Erythroblast (primary cell): ENCODE measurements at regions not wholly inside any gene's neighbourhood (a gene's known extent, or its start where the extent isn't known, plus 50 kb on each side); places are given as distances from the start of the nearest gene placed in this dataset.

Experiments used
- DNase-seq, 2 experiments: peaks; one replicate each; lab custom pipeline; 2025; lab: John Stamatoyannopoulos, UW
- GATA1 ChIP-seq: IDR thresholded peaks from 2 replicates; pipeline ENCODE4 v1.6.1; 2011; ENCODE audit warnings: low read depth, mild to moderate bottlenecking, control low read depth, low read length, moderate library complexity
- POLR2A ChIP-seq: IDR thresholded peaks from 2 replicates; pipeline ENCODE4 v1.6.1; 2011; ENCODE audit warnings: mild to moderate bottlenecking, low read length

DNA sequence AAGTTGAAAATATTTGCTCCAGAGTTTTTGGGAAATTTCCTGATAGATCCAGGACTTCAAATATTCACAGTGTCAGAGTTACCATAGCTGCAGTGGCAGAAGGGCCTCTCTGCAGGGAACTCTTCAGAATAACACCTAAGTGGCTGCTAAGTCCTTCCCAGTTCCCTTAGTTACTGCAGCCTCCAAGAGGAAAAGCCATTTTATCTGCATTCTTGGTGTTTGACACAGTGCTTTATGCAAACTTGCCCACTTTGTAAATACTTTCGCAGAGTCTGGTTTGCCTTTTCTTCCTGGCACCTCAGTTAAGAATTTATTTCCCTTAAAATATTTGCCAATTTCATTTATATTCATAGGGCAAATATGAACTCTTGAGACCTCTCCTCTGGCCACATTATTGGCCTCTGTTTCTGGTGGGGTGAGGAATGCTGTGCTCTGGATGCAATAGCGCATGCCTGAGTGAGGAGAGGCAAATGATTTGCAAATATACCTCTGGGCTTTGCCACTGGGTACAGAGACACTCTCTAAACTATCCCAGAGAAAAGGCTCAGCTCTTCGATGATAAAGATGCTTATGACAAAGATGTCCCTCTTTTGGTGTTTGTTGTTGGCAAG lies 566.3 kb upstream of the NR3C2 start:
- DNase-seq, result no peak
- no peak for TF ChIP-seq POLR2A
- TF ChIP-seq GATA1, result no peak

DNA sequence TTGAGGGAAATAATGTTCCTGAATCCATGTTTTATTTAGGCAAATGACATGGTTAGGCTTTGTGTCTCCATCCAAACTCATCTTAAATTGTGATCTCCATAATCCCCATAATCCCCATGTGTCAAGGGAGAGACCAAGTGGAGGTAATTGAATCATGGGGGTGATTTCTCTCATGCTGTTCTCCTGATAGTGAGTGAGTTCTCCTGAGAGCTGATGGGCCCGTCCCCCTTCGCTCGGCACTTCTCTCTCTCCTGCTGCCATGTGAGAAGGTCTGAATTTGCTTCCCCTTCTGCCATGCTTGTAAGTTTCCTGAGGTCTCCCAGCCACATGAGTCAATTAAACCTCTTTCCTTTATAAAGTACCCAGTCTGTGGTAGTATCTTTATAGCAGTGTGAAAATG lies 563.0 kb upstream of the NR3C2 start:
- TF ChIP-seq POLR2A (no peak), GATA1 (no peak)
- no peak for DNase-seq

DNA sequence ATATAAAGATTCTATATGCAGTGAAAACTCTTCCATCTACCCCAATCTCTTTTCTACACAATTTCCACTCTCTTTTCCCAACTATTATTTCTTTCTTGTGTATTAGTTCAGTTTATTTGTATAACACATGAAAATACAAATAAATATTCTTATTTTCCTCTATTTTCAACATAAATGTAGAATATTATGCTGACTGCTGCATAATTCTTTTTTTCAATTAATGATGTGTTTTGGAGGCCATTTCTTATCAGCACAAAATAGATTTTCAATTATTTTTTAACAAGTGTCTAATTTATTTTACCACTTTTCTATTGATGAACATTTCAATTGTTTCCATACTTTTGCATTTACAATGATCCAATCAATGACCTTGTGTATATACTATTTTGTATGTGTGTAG lies 557.7 kb upstream of the NR3C2 start:
- DNase-seq, result no peak
- TF ChIP-seq POLR2A, result no peak
- TF ChIP-seq GATA1, result no peak

DNA sequence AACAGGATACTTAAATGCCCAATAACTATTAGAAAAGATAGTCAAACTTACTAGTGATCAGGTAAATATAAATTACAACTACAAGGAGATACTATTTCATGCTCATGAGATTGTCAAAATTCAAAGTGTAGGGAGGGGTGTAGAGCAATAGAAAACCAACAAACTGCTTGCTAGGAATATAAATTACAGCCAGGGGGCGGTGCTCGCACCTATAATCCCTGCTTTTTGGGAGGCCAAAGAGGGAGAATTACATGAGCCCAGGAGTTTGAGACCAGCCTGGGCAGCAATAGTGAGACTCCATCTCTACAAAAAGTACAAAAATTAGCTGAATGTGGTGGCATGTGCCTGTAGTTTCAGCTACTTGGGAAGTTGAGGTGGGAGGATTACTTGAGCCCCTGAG lies 556.5 kb upstream of the NR3C2 start:
- DNase-seq, result peak; percentile 29 to 50
- TF ChIP-seq POLR2A (no peak), GATA1 (no peak)

DNA sequence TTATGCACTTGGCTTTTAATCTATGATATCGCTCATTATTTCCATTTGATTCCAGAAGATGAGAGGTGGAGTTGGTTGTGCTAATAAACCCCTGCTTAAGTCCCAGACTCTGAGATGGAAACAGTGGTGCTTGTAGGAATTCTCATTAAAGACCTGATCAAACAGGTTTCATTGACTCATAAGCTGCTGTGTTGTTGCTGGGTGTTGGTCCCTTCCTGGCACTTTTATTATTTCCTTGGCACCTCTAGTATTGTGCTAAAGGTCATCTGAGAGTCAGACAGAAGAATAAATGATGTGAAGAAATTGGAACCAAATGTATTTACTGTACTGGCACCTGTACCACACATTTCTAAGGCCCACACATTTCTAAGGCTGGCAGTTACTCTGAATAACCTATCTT lies 544.7 kb upstream of the NR3C2 start:
- no peak for TF ChIP-seq GATA1
- TF ChIP-seq POLR2A, result no peak
- no peak for DNase-seq

DNA sequence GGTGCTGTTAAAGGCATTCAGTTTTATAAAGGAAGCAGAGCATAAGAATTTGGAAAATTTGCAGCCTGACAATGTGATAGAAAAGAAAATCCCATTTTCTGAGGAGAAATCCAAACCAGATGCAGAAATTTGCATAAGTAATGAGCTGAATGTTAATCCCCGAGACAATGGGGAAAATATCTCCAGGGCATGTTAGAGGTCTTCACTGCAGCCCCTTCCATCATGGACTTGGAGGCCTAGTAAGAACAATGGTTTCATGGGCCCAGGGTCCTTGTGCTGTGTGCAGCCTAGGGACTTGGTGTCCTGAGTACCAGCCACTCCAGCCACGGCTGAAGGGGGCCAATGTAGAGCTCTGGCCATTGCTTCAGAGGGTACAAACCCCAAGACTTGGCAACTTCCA lies 542.7 kb upstream of the NR3C2 start:
- DNase-seq, result no peak
- TF ChIP-seq GATA1 (no peak), POLR2A (no peak)

DNA sequence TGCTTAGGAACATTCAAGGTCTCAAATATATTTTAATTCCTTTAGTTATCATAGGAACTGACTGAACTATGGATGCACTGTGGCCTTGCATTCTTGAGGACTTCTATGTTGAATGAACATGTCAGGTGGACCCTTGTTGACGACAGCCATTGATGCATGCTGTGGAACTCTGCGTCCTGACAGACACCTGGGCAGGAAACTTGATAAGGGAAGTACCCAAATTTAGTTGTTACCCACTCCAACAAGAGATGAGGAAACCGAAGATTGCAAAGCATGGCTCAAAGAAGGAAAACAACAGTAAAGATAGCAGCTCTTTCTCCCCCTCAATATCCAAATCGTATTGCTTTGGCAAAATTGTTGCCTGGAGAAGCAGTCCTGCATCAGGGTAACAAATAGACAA lies 540.0 kb upstream of the NR3C2 start:
- DNase-seq, result no peak
- TF ChIP-seq POLR2A (no peak), GATA1 (no peak)

DNA sequence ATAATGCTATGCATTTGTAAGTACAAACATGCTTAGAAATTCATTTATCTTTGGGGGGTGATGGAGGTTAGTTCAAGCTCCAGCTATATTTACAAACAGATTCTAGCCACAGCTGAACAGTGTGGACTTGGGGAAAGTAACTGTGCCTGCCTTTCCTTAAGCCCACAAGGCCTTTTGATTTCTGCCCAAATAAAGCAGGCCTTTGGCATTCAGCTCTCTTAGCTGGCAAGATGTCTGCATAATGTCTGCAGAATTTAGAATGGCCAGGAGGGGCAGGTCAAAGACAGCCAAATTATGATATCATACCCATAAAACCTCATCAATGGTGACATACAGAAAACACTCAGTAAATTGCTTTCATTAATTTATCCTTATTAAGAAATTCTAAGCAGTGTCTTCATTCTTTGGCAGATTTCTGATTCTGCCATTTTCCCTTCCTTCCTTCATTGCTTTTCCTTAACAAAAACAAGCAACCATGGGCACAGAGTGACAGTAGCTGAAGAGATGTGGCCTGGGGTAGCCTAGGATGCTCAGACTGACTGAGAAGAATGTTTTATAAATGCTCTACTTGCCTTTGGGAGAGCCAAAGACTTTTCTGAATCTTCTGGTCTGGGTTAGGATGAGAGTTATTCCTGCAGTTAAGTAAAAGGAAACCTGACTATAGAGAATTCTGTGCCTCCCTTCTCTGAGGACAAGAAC lies 538.7 kb upstream of the NR3C2 start:
- TF ChIP-seq GATA1, result no peak
- TF ChIP-seq POLR2A, result no peak
- DNase-seq, result no peak

DNA sequence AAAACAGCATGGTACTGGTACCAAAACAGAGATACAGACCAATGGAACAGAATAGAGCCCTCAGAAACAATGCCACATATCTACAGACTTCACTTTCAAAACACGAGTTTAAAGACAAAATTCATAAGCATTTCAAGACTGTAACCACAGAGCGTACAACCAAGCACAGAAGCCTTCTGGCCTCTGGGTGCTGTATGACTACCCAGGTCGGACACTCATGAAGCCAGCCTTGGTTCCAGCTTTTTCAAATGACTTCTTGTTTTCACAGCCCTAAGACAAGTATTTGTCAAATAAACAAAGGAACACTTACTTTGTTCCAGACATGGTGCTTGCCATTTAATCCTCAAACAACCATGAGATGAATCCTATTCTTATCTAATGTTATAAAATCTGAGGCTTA lies 536.1 kb upstream of the NR3C2 start:
- TF ChIP-seq POLR2A (no peak), GATA1 (no peak)

DNA sequence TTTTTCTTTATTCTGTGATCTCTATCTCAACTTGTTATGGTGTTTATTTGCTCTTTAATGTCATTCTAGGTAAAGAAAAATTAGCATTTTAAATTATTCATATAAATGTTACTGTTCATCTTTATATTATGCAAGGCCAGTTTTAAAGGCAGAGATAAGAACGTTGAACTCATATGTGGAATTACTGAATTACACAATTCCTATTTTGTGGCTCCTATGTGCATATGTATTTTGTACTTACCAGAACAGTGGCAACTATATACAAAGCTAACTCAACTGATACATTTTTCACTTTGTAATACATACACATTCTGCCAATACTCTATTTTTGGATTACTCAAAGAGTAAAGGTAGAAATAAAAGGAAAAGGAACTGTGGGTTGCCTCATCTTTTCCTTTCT lies 533.2 kb upstream of the NR3C2 start:
- no peak for TF ChIP-seq POLR2A
- no peak for DNase-seq

More for the DNA sequence above, 536.1 kb upstream of the NR3C2 start:
- no peak for DNase-seq

DNA sequence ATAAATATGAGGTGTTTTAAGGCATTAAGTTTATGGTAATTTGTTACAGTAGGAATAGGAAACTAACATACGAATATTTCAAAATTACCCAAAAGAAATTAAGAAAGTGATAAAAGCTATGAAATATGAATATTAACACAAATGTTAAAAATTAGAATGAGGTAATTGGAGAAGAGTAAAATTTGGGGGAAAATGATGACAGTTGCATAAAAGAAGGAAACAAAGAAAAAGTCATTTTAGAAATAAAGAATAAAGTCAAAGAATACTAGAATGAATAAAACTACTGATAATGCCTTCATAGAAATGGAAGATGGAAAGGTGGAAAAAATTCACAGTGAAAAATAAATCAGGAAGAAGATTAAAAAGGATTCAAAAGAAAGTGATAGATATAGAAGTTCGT lies 522.9 kb upstream of the NR3C2 start:
- no peak for DNase-seq
- TF ChIP-seq GATA1, result no peak
- TF ChIP-seq POLR2A, result no peak

DNA sequence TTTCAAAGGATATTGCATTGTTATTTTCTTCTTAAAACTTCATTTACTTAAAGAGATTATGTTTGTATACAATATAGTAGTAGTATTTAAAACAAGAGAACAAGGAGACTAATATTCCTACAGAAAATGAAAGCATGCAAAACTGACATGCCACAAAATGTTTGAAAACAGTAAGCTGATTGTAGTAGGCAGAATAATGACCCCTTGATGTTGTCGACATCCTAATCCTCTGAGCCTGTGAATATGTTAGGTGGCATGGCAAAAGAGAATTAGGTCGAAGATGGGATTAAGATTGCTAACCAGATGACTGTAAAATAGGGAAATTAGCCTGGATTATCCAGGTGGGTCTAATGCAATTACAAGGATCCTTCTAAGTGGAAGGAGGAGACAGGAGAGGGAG lies 522.2 kb upstream of the NR3C2 start:
- TF ChIP-seq GATA1 (no peak), POLR2A (no peak)

DNA sequence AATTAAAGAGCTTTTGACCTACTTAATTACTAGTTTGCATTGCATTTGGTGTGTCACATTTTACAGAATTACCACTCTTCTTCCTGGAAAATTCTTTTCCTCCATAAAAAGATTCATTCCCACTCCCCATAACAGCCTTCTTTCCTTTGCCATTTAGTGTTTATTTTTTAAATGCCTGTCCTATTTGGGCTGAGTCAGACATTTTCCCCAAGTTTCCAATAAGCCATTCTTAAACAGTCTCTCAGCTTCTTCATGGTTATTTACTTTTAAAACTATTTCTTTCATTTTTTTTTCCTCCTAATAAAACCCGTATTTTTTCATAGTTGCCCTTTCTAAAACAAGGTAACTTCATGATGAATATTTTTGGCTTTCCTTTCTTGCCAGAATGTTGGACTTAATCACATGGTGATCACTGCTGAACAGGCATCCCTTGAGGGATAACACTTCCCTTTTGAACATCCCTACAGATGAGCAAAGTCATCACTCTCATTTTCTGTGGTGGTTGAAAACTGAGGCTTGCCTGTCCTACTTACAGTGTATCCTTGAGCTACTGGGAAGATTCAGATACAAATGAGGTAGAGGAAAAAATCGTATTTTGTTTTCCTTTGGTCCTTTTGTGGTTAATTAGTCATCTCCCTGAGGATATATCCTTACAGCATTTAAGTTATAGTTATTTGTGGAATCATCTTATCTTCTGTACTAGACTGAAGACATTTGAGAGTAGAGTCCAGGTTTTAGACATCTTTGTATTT lies 520.5 kb upstream of the NR3C2 start:
- TF ChIP-seq POLR2A (no peak), GATA1 (no peak)
- no peak for DNase-seq

More for the DNA sequence above, 522.2 kb upstream of the NR3C2 start:
- DNase-seq, result no peak

DNA sequence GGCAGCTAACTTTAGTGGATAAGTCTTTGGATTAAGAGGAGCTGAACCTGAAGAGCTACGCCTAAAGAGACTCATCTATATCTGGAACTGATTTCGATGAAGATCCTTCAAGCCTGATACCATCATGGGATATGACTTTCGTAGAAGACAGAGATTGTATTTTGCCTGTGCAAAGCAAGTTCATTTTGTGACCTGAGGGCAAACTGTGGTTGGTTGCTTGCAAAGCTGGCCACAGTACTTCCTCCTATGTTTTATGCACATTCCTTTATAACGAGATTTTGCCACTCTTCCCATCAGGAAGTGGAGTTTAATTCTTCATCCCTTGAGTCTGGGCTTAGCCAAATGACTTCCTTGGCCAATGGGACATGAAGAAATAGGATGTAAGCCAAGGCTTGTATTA lies 519.3 kb upstream of the NR3C2 start:
- DNase-seq, result no peak
- no peak for TF ChIP-seq POLR2A
- TF ChIP-seq GATA1, result no peak

DNA sequence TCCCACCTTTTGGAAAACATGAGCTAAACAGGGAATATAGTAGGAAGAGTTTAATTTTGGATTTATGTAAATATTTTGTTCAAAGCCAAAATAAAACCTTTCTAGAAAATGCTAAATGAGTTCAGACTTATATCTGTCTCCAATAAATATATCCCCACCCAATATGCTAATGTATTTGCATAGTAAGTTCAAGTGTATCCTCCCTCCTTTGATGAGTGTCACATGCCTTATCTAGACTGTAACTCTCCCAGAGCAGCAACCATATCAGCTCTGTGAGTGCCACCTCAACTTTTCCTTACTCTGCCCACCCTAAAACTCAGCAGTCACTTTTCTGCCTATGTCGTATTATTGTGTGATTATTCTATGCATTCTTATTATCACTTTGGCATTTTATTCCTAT lies 516.1 kb upstream of the NR3C2 start:
- TF ChIP-seq GATA1, result no peak
- TF ChIP-seq POLR2A, result no peak
- DNase-seq, result no peak
